RWPE2 (cell line): ENCODE measurements at regions not wholly inside any gene's neighbourhood (a gene's known extent, or its start where the extent isn't known, plus 50 kb on each side); places are given as distances from the start of the nearest gene placed in this dataset.
A peak's percentile ranks its signal among the peaks of the same experiment; 100 is the strongest.

Experiments
- ATAC-seq: fragments of 200-7000 bp; cut with Tn5 transposase; 3 replicates; pipeline ENCODE4 v1.9.1; 2021; ENCODE audit warnings: low read depth
- DNase-seq: peaks from one replicate; pipeline ENCODE4 v3.0.0-alpha.2; 2020; ENCODE audit warnings: low spot score
- H3K27ac ChIP-seq: fragments of 450-650 bp; 2 replicates; pipeline ENCODE4 v1.5.1; 2017; ENCODE audit warnings: mild to moderate bottlenecking; ENCODE audit not compliant: poor library complexity, severe bottlenecking
- H3K27me3 ChIP-seq: fragments of 250-450 bp; sonication (Bioruptor Pico); 2 replicates; pipeline ENCODE4 v1.5.1; 2021; ENCODE audit warnings: mild to moderate bottlenecking, moderate library complexity; ENCODE audit not compliant: insufficient read depth, poor library complexity, severe bottlenecking
- H3K36me3 ChIP-seq: fragments of 250-450 bp; sonication (Bioruptor Pico); 2 replicates; pipeline ENCODE4 v1.5.1; 2020; ENCODE audit warnings: low read depth, mild to moderate bottlenecking, moderate library complexity
- H3K4me1 ChIP-seq: fragments of 250-450 bp; sonication (Bioruptor Pico); 2 replicates; pipeline ENCODE4 v1.5.1; 2021; ENCODE audit warnings: mild to moderate bottlenecking, moderate library complexity; ENCODE audit not compliant: insufficient read depth, poor library complexity, severe bottlenecking
- H3K4me3 ChIP-seq: fragments of 250-450 bp; sonication (Bioruptor Pico); 2 replicates; pipeline ENCODE4 v1.5.1; 2021; ENCODE audit warnings: mild to moderate bottlenecking, moderate library complexity; ENCODE audit not compliant: severe bottlenecking
- H3K9me3 ChIP-seq: fragments of 250-450 bp; sonication (Bioruptor Pico); 2 replicates; pipeline ENCODE4 v1.5.1; 2021; ENCODE audit warnings: mild to moderate bottlenecking, moderate library complexity; ENCODE audit not compliant: severe bottlenecking
- CTCF ChIP-seq: fragments of 450-650 bp; IDR thresholded peaks from one replicate; pipeline ENCODE4 v1.5.1; 2017; ENCODE audit warnings: mild to moderate bottlenecking, moderate library complexity; ENCODE audit not compliant: poor library complexity, severe bottlenecking

GRCh38 chr5:143495110-143495509 is 91.6 kb upstream of the NR3C1 start:
- Histone ChIP-seq H3K27me3 (no peaks in the 10 kb centered on the region), H3K9me3 (no peaks in the 10 kb centered on the region), H3K36me3 (no peaks in the 10 kb centered on the region), H3K4me1 (peaks cover 34% of the 10 kb centered on the region), H3K27ac (peak overlapping the region; percentile 59), H3K4me3 (no peak overlapping the region)
- ATAC-seq (peak; percentile 62), DNase-seq (no peak)
- TF ChIP-seq CTCF, result no peak

GRCh38 chr5:143494595-143494994 is 91.1 kb upstream of the NR3C1 start:
- TF ChIP-seq CTCF, result no peak
- peaks cover 34% of the 10 kb centered on the region for H3K4me1 ChIP-seq
- H3K9me3 ChIP-seq, result no peaks in the 10 kb centered on the region
- H3K27me3 ChIP-seq, result no peaks in the 10 kb centered on the region
- peak overlapping the region; percentile 59 for H3K27ac ChIP-seq
- no peaks in the 10 kb centered on the region for H3K36me3 ChIP-seq
- DNase-seq (no peak), ATAC-seq (no peak; the same call in 2 of the 3 replicates)
- H3K4me3 ChIP-seq, result no peak overlapping the region

- H3K27ac ChIP-seq, result peak overlapping the region; percentile 59
- H3K9me3 ChIP-seq, result no peaks in the 10 kb centered on the region
- TF ChIP-seq CTCF, result no peak
- ATAC-seq (peak; percentile 85), DNase-seq (no peak)
- no peak overlapping the region for H3K4me3 ChIP-seq
- no peaks in the 10 kb centered on the region for H3K27me3 ChIP-seq
- no peaks in the 10 kb centered on the region for H3K36me3 ChIP-seq
- H3K4me1 ChIP-seq, result peaks cover 34% of the 10 kb centered on the region
Observed at GRCh38 chr5:143494162-143494561, 90.7 kb upstream of the NR3C1 start.

GRCh38 chr5:143492783-143493182 is 89.3 kb upstream of the NR3C1 start:
- Histone ChIP-seq H3K4me3 (no peak overlapping the region), H3K4me1 (peaks cover 34% of the 10 kb centered on the region), H3K9me3 (no peaks in the 10 kb centered on the region), H3K36me3 (no peaks in the 10 kb centered on the region), H3K27ac (no peak overlapping the region), H3K27me3 (no peaks in the 10 kb centered on the region)
- TF ChIP-seq CTCF, result no peak
- ATAC-seq, result no peak
- DNase-seq, result no peak

GRCh38 chr5:143491646-143492045 is 88.2 kb upstream of the NR3C1 start:
- TF ChIP-seq CTCF, result no peak
- Histone ChIP-seq H3K36me3 (no peaks in the 10 kb centered on the region), H3K27me3 (no peaks in the 10 kb centered on the region), H3K4me3 (no peak overlapping the region), H3K27ac (no peak overlapping the region), H3K4me1 (peaks cover 30% of the 10 kb centered on the region), H3K9me3 (no peaks in the 10 kb centered on the region)
- DNase-seq (no peak), ATAC-seq (no peak)
